C4-2B (cell line): ENCODE measurements at regions not wholly inside any gene's neighbourhood (a gene's known extent, or its start where the extent isn't known, plus 50 kb on each side); places are given as distances from the start of the nearest gene placed in this dataset.

Source experiments
- ZFX ChIP-seq: fragments of 450-650 bp; IDR thresholded peaks from 2 replicates; pipeline ENCODE4 v1.6.1; 2017
- TF ChIP-seq, protein P1 (sequence below): fragments of 450-650 bp; conservative IDR thresholded peaks from 2 replicates; pipeline ENCODE4 v1.5.1; 2017; ENCODE audit warnings: mild to moderate bottlenecking

DNA sequence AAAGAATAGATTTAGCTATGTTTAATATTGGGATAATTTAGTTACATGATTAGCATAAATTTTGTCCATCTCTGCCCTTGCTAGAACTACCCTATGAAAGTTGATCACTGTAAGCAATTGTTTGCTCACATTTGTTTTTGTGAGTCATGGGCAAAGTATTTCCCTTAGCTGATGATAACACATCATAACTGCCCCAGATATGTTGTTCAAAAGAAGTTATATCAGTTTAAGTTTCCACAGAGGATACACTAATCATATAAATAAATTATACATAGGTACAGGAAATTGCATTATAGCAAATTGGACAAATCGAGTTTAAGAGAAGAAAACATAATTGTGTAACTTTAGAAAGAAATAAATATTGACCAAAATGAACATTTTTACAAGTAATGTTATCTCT is 223.2 kb upstream of the PIK3C3 start:
- TF ChIP-seq, protein P1, sequence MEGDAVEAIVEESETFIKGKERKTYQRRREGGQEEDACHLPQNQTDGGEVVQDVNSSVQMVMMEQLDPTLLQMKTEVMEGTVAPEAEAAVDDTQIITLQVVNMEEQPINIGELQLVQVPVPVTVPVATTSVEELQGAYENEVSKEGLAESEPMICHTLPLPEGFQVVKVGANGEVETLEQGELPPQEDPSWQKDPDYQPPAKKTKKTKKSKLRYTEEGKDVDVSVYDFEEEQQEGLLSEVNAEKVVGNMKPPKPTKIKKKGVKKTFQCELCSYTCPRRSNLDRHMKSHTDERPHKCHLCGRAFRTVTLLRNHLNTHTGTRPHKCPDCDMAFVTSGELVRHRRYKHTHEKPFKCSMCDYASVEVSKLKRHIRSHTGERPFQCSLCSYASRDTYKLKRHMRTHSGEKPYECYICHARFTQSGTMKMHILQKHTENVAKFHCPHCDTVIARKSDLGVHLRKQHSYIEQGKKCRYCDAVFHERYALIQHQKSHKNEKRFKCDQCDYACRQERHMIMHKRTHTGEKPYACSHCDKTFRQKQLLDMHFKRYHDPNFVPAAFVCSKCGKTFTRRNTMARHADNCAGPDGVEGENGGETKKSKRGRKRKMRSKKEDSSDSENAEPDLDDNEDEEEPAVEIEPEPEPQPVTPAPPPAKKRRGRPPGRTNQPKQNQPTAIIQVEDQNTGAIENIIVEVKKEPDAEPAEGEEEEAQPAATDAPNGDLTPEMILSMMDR: no peak
- no peak for TF ChIP-seq ZFX
